Panc1 (cell line): ENCODE measurements at regions not wholly inside any gene's neighbourhood (a gene's known extent, or its start where the extent isn't known, plus 50 kb on each side); places are given as distances from the start of the nearest gene placed in this dataset.
"Not testable (repeated sequence)": the region's sequence is repeated elsewhere in the genome, so short reads cannot be mapped to it uniquely, and the experiment has no call there.

ENCODE experiments used
- POLR2AphosphoS5 ChIP-seq: IDR thresholded peaks from 2 replicates; pipeline ENCODE4 v1.6.1; 2012; ENCODE audit warnings: mild to moderate bottlenecking, low read depth, low read length, moderate library complexity
- SIN3A ChIP-seq: IDR thresholded peaks from 2 replicates; pipeline ENCODE4 v1.6.1; 2012; ENCODE audit warnings: low read depth, mild to moderate bottlenecking, low read length, moderate library complexity, borderline replicate concordance; ENCODE audit not compliant: insufficient read depth
- TF ChIP-seq, protein P1 (sequence below), 2 experiments: IDR thresholded peaks; 2 replicates each; pipeline ENCODE4 v1.6.1; 2011 to 2012; ENCODE audit warnings: low read depth in 2 of 2, control low read depth in 1 of 2, low read length in 1 of 2, mild to moderate bottlenecking in 1 of 2, moderate library complexity in 1 of 2; ENCODE audit not compliant: insufficient read depth in 1 of 2
- TF ChIP-seq, protein P2 (sequence below): fragments of 450-650 bp; IDR thresholded peaks from 2 replicates; pipeline ENCODE4 v1.5.1; 2017; ENCODE audit warnings: mild to moderate bottlenecking

DNA sequence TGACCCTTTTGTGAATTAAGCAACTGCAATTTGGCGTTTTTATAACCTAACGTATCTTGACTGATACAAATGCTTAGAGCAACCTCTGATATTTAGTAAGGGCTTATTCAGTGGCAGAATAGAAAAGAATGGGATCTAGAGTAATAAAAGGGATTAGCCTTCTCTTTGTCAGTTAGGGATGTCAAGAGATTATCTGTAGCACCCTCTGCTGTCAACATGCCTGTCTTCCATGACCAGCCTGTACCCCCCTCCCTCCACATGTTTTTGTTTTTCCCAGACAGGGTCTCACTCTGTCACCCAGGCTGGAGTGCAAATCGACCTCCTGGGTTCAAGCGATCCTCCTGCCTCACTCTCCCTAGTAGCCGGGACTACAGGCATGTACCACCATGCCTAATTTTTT lies 198.1 kb downstream of the NPIPA7 start:
- TF ChIP-seq, protein P1, sequence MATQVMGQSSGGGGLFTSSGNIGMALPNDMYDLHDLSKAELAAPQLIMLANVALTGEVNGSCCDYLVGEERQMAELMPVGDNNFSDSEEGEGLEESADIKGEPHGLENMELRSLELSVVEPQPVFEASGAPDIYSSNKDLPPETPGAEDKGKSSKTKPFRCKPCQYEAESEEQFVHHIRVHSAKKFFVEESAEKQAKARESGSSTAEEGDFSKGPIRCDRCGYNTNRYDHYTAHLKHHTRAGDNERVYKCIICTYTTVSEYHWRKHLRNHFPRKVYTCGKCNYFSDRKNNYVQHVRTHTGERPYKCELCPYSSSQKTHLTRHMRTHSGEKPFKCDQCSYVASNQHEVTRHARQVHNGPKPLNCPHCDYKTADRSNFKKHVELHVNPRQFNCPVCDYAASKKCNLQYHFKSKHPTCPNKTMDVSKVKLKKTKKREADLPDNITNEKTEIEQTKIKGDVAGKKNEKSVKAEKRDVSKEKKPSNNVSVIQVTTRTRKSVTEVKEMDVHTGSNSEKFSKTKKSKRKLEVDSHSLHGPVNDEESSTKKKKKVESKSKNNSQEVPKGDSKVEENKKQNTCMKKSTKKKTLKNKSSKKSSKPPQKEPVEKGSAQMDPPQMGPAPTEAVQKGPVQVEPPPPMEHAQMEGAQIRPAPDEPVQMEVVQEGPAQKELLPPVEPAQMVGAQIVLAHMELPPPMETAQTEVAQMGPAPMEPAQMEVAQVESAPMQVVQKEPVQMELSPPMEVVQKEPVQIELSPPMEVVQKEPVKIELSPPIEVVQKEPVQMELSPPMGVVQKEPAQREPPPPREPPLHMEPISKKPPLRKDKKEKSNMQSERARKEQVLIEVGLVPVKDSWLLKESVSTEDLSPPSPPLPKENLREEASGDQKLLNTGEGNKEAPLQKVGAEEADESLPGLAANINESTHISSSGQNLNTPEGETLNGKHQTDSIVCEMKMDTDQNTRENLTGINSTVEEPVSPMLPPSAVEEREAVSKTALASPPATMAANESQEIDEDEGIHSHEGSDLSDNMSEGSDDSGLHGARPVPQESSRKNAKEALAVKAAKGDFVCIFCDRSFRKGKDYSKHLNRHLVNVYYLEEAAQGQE (IDR thresholded peaks at IDR 0.05; ENCODE audit: insufficient read depth in 1 of 2, low read depth in 2 of 2, low read length in 1 of 2) = not testable (repeated sequence)
- TF ChIP-seq, protein P2, sequence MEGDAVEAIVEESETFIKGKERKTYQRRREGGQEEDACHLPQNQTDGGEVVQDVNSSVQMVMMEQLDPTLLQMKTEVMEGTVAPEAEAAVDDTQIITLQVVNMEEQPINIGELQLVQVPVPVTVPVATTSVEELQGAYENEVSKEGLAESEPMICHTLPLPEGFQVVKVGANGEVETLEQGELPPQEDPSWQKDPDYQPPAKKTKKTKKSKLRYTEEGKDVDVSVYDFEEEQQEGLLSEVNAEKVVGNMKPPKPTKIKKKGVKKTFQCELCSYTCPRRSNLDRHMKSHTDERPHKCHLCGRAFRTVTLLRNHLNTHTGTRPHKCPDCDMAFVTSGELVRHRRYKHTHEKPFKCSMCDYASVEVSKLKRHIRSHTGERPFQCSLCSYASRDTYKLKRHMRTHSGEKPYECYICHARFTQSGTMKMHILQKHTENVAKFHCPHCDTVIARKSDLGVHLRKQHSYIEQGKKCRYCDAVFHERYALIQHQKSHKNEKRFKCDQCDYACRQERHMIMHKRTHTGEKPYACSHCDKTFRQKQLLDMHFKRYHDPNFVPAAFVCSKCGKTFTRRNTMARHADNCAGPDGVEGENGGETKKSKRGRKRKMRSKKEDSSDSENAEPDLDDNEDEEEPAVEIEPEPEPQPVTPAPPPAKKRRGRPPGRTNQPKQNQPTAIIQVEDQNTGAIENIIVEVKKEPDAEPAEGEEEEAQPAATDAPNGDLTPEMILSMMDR = peak; percentile 34; the same call in 1 of the 2 replicates
- not testable (repeated sequence) for TF ChIP-seq POLR2AphosphoS5, SIN3A
